ENCODE measurements at regions not wholly inside any gene's neighbourhood (a gene's known extent, or its start where the extent isn't known, plus 50 kb on each side); places are given as distances from the start of the nearest gene placed in this dataset.

DNA sequence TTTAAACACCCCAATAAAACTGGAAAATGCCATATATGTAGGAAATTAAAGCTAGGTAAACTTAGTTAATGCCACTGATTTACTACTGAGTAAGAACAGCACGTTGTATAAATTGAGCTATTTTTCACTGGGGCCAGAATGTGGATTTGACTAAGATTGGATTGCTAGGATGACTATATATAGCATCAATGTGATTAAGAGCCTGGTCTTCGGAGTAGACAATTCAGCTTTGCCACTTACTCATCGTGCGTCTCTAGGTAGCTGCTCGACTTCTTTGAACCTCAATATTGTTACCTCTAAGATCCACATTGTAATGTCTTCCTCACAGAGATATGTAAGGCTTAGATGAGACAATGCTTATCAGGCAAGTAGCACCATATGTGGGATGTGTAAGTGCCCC lies 462.5 kb downstream of the KLF12 start:
- no peaks in the 10 kb centered on the region for H3K9me3 ChIP-seq (ENCODE audit: control insufficient read depth, low read length, poor library complexity, severe bottlenecking)
- ATAC-seq (no peak), DNase-seq (no peak)
- H3K4me1 Mint-ChIP-seq, result peaks cover 5% of the 10 kb centered on the region
- no peaks in the 10 kb centered on the region for H3K36me3 Mint-ChIP-seq (ENCODE audit: low read depth)
- no peak overlapping the region for H3K27ac Mint-ChIP-seq
- no peak overlapping the region for H3K4me3 Mint-ChIP-seq
- H3K27me3 Mint-ChIP-seq, result no peaks in the 10 kb centered on the region

DNA sequence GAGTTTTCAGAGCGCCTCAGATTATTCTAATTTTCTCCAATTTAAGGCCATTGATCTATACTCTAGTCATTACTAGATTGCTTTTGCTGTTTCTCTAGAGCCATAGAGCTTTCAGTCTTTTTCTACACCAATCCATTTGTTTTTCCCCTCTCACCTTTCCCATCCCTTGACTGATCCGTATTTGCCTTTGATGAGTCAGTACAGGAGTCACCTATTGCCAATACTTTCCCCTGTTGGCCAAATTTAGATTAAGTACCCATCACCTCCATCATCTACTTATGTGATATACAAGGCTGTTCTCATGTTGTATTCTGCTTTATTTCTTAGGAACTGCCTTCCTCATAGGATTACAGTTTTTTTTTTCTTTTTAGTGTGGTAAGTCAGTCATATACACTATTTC lies 463.2 kb downstream of the KLF12 start:
- no peaks in the 10 kb centered on the region for H3K36me3 Mint-ChIP-seq (ENCODE audit: low read depth)
- DNase-seq, result no peak
- ATAC-seq, result no peak
- no peak overlapping the region for H3K27ac Mint-ChIP-seq
- no peak overlapping the region for H3K4me3 Mint-ChIP-seq
- no peaks in the 10 kb centered on the region for H3K27me3 Mint-ChIP-seq
- no peaks in the 10 kb centered on the region for H3K9me3 ChIP-seq (ENCODE audit: control insufficient read depth, low read length, poor library complexity, severe bottlenecking)
- peaks cover 5% of the 10 kb centered on the region for H3K4me1 Mint-ChIP-seq

DNA sequence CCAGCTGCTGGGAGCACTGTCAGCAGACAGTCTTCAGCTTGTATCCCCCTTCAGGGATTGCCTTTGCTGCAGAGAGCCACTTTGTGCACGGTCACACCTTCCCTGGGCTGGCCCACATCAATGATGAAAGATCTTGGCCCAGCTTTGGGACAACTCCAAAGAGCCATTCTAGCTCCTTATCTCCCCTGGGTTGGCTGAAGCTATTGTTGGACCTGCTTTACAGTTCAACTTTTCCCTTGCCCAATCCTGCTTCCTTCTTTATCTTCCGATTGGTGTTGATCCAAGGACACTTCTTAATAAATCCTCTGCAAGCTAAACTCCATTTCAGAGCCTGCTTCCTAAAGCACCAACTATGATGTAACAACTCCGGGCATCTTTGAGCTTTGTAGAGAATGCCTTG lies 466.4 kb downstream of the KLF12 start:
- Mint-ChIP-seq H3K27ac (no peak overlapping the region), H3K4me3 (no peak overlapping the region), H3K36me3 (ENCODE audit: low read depth) (no peaks in the 10 kb centered on the region), H3K4me1 (peaks cover under 1% of the 10 kb centered on the region), H3K27me3 (no peaks in the 10 kb centered on the region)
- no peak for DNase-seq
- no peaks in the 10 kb centered on the region for H3K9me3 ChIP-seq (ENCODE audit: control insufficient read depth, low read length, poor library complexity, severe bottlenecking)
- ATAC-seq, result no peak

DNA sequence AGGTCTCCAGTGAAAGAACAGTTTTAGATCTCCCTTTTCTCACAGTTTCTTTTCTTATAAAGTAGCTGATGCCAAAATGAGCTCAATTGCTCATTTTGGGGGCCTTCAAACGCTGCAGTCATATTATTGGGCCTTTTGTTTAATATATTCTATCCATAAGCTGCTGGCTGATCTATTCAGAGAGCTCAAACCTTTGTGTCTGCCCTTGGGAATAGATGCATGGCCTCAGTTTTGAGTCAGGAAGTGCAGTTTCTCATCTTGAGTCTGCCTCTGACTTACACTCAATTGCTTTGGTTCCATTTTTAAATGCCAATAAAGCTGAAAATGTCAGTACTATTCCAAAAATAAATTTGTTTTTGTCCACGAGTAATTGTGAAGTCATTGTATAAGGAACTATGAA lies 468.9 kb downstream of the KLF12 start:
- ATAC-seq (no peak), DNase-seq (no peak)
- Mint-ChIP-seq H3K27ac (no peak overlapping the region), H3K36me3 (ENCODE audit: low read depth) (no peaks in the 10 kb centered on the region), H3K4me1 (peaks cover 4% of the 10 kb centered on the region), H3K27me3 (no peaks in the 10 kb centered on the region), H3K4me3 (no peak overlapping the region)
- no peaks in the 10 kb centered on the region for H3K9me3 ChIP-seq (ENCODE audit: control insufficient read depth, low read length, poor library complexity, severe bottlenecking)

DNA sequence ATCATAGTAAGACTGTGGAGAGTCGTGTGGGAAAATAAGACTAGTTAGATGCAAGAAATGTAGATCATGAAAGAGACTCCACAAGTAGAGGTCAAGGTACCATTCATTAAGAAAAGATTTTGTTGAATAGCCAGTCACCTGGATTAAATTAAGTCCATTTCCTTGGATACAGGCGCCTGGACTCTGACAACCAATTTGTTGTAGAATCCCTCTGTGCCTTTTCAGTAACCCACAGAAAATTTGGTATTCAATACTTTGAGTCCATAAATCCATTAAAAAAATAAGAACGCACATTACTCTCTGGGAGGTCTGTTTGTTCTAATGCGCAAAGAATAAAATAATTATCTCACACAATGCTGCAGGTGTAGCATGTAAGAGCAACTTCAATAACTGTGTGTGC lies 469.4 kb downstream of the KLF12 start:
- no peak overlapping the region for H3K4me3 Mint-ChIP-seq
- H3K27ac Mint-ChIP-seq, result no peak overlapping the region
- no peak for DNase-seq
- no peaks in the 10 kb centered on the region for H3K27me3 Mint-ChIP-seq
- H3K4me1 Mint-ChIP-seq, result peaks cover 4% of the 10 kb centered on the region
- H3K9me3 ChIP-seq (ENCODE audit: control insufficient read depth, low read length, poor library complexity, severe bottlenecking), result no peaks in the 10 kb centered on the region
- H3K36me3 Mint-ChIP-seq (ENCODE audit: low read depth), result no peaks in the 10 kb centered on the region
- ATAC-seq, result no peak

DNA sequence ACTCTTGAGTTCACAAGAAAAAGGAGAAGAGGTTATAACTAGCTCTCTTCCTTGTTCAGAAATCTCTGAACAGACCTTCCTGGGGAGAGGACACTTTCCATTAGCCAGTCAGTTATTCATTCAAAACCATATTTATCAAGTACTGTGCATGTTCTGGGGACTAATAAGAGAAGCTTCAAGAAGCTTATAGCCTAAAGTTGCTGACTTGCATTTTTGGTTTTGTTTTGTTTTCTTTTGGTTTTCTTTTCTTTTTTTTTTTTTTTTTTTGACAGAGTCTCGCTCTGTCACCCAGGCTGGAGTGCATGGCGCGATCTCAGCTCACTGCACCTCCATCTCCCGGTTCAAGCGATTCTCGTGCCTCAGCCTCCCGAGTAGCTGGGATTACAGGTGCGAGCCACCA lies 471.4 kb downstream of the KLF12 start:
- H3K4me1 Mint-ChIP-seq, result peaks cover 4% of the 10 kb centered on the region
- no peak for ATAC-seq
- H3K27me3 Mint-ChIP-seq, result no peaks in the 10 kb centered on the region
- no peaks in the 10 kb centered on the region for H3K36me3 Mint-ChIP-seq (ENCODE audit: low read depth)
- H3K4me3 Mint-ChIP-seq, result no peak overlapping the region
- no peak overlapping the region for H3K27ac Mint-ChIP-seq
- no peak for DNase-seq
- H3K9me3 ChIP-seq (ENCODE audit: control insufficient read depth, low read length, poor library complexity, severe bottlenecking), result no peaks in the 10 kb centered on the region

DNA sequence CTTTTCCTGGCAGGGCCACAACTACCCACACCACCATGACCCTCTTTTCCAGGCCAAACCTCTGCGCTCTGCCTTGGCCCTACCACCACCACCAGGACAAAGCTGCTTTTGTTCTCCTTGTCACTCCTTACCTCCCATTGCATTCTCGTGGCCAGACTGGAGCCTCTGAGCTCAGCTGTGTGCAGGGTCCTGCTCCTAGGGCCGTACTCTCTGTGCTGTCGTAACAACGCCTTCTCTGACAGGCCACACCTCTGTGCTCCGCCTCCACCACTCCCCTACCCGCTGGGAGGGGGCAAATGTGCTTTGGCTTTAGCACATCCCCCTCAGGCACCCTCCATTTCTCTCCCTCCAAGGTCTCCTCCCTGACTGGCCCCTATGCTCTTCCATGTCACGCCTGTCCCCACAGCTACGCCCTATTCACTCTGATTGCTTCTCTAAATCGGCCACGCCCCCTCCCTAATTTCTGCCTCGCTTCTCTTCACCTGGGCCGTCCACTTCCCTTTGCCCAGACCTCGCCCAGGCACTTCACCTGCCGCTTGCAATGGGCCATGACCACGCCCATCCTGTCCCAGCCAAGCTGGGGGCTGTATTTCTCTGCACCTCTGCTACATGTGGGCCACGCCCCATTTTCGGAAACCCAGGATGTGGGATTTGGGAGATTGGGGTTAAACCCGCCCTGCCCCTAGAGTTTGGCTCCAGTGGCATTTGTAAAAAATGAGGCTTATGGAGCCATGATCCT lies 472.3 kb downstream of the KLF12 start:
- no peaks in the 10 kb centered on the region for H3K9me3 ChIP-seq (ENCODE audit: control insufficient read depth, low read length, poor library complexity, severe bottlenecking)
- DNase-seq (no peak), ATAC-seq (no peak)
- H3K36me3 Mint-ChIP-seq (ENCODE audit: low read depth), result no peaks in the 10 kb centered on the region
- no peaks in the 10 kb centered on the region for H3K27me3 Mint-ChIP-seq
- peaks cover 4% of the 10 kb centered on the region for H3K4me1 Mint-ChIP-seq
- H3K4me3 Mint-ChIP-seq, result no peak overlapping the region
- H3K27ac Mint-ChIP-seq, result no peak overlapping the region

DNA sequence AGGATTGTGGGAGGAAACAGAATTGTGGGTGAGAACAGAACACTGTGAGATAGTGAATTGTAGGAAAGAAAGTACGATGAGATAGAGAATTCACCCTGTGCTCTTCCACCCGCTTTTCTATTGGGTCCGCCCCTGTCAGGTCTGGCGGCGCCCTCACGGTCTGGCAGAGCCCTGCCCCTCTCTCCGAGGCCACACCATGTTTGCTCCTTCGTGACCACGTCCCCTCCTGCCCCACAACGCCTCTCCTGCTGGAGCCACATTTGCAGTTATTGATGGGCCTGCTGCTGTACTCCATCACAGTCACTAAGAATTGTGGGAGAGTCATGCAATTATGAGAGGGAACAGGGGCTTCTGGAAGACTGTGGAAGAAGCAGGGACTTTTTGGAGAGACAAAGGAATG lies 473.1 kb downstream of the KLF12 start:
- DNase-seq (no peak), ATAC-seq (no peak)
- H3K9me3 ChIP-seq (ENCODE audit: control insufficient read depth, low read length, poor library complexity, severe bottlenecking), result no peaks in the 10 kb centered on the region
- peaks cover 4% of the 10 kb centered on the region for H3K4me1 Mint-ChIP-seq
- no peaks in the 10 kb centered on the region for H3K36me3 Mint-ChIP-seq (ENCODE audit: low read depth)
- H3K27me3 Mint-ChIP-seq, result no peaks in the 10 kb centered on the region
- H3K27ac Mint-ChIP-seq, result no peak overlapping the region
- no peak overlapping the region for H3K4me3 Mint-ChIP-seq

DNA sequence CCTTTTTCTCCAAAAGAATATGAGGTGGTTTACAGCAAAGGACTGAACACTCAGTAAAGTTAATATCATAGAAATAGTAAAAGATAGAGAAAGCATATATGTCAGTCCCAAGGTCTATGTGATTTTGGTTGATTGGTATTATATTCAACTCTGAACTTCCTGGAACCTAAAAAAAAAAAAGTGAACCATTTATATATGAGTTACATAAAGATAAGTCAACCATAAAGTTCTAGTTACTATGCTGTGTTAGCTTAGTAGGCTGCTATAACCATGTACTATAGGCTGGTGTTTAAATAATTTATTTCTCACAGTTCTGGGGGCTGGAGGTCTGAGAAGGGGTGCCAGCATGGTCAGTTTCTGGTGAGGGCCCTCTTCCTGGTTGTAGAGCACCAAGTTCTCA lies 475.6 kb downstream of the KLF12 start:
- H3K4me1 Mint-ChIP-seq, result peaks cover 4% of the 10 kb centered on the region
- H3K36me3 Mint-ChIP-seq (ENCODE audit: low read depth), result no peaks in the 10 kb centered on the region
- no peak overlapping the region for H3K27ac Mint-ChIP-seq
- H3K27me3 Mint-ChIP-seq, result no peaks in the 10 kb centered on the region
- DNase-seq (no peak), ATAC-seq (no peak)
- no peaks in the 10 kb centered on the region for H3K9me3 ChIP-seq (ENCODE audit: control insufficient read depth, low read length, poor library complexity, severe bottlenecking)
- H3K4me3 Mint-ChIP-seq, result no peak overlapping the region

DNA sequence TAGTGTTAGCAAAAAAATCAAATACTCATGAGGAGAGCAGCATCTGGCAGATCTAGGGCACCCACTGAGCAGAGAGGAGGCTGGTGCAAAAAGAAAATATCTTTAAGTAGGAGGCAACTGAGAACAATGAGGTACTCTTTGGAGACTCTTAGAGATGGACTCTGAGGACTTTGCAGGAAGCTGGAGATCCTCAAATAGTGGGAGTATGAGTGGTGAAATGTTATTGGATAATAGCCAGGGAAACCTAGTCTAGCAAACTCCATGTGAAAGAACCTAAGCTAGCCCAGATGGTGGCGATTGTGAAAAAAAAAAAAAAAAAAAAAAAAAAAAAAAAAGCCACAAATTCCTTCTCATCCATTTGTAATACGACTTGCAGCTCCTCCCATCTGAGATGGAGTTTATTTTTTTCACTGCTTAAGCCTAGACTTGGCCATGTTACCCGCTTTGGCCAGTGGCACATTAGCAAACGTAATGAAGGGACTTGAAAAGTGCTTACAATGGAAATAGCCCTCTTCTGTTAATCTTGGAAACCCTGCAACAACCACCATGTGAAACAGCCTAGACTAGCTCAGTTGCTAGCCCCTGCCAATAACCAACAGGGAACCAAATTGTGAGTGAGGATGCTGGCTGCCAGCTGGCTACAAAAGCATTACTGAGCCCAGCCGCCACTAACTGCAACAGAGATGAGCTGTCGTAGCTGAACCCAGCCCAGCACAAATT lies 476.2 kb downstream of the KLF12 start:
- Mint-ChIP-seq H3K4me3 (no peak overlapping the region), H3K4me1 (peaks cover 4% of the 10 kb centered on the region), H3K36me3 (ENCODE audit: low read depth) (no peaks in the 10 kb centered on the region), H3K27me3 (no peaks in the 10 kb centered on the region), H3K27ac (no peak overlapping the region)
- ATAC-seq (no peak), DNase-seq (no peak)
- H3K9me3 ChIP-seq (ENCODE audit: control insufficient read depth, low read length, poor library complexity, severe bottlenecking), result no peaks in the 10 kb centered on the region

DNA sequence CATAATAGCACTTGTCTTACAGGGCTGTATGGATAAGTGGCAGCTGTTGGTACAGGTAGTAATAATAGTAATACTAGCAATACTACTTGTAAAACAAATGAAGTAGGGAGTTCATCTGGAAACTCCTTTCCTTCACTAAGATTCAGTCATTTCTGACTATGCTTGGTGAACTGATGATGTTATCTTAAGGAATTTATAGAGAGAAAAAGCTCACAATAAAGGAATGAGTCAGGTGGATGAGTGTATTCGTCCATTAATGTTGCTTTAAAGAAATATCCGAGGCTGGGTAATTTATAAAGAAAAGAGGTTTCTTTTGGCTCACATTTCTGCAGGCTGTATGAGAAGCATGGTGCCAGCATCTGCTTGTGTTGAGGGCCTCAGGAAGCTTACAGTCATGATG lies 477.3 kb downstream of the KLF12 start:
- H3K27me3 Mint-ChIP-seq, result no peaks in the 10 kb centered on the region
- DNase-seq, result no peak
- no peak overlapping the region for H3K4me3 Mint-ChIP-seq
- H3K27ac Mint-ChIP-seq, result no peak overlapping the region
- no peaks in the 10 kb centered on the region for H3K36me3 Mint-ChIP-seq (ENCODE audit: low read depth)
- ATAC-seq, result no peak
- H3K4me1 Mint-ChIP-seq, result no peaks in the 10 kb centered on the region
- H3K9me3 ChIP-seq (ENCODE audit: control insufficient read depth, low read length, poor library complexity, severe bottlenecking), result no peaks in the 10 kb centered on the region

DNA sequence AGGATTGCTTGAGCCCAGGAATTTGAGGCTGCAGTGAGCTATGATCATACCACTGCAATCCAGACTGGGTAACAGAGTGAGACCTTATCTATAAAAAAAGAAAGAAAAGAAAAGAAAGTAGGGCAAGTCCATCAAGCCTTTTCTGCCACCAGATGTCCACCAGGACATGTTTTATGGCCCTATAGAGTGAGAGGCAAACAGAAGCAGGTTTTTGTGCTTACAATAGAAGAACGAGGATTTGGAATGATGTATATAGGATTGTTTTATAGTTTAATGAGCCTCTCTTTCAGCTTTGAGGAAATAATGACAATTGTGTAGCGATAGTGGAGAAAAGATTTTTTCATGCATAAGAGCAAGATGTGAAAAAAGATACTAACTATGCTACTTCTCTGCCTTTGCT lies 480.5 kb downstream of the KLF12 start:
- Mint-ChIP-seq H3K27me3 (no peaks in the 10 kb centered on the region), H3K27ac (no peak overlapping the region), H3K36me3 (ENCODE audit: low read depth) (no peaks in the 10 kb centered on the region), H3K4me1 (no peaks in the 10 kb centered on the region), H3K4me3 (no peak overlapping the region)
- ATAC-seq, result no peak
- DNase-seq, result no peak
- no peaks in the 10 kb centered on the region for H3K9me3 ChIP-seq (ENCODE audit: control insufficient read depth, low read length, poor library complexity, severe bottlenecking)

DNA sequence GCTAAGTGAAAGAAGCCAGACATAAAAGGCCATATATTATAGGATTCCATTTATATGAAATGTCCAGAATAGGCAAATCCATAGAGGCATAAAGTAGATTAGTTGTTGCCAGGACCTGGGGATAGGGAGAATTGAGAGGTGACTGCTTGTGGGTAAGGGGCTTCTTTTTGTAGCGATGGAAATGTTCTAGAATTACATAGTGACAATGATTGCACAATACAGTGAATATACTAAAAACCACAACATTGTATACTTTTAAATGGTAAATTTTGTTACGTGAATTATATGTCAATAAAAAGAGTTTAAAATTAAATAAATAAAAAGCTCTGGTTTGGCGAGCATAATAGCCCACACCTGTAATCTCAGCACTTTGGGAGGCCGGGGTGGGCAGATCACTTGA lies 486.8 kb downstream of the KLF12 start:
- H3K27me3 Mint-ChIP-seq, result no peaks in the 10 kb centered on the region
- H3K4me1 Mint-ChIP-seq, result no peaks in the 10 kb centered on the region
- ATAC-seq (no peak), DNase-seq (no peak)
- H3K9me3 ChIP-seq (ENCODE audit: control insufficient read depth, low read length, poor library complexity, severe bottlenecking), result no peaks in the 10 kb centered on the region
- H3K36me3 Mint-ChIP-seq (ENCODE audit: low read depth), result peaks cover 2% of the 10 kb centered on the region
- no peak overlapping the region for H3K27ac Mint-ChIP-seq
- no peak overlapping the region for H3K4me3 Mint-ChIP-seq

Data from T-helper 17 cell (primary cell).